ENCODE measurements at regions not wholly inside any gene's neighbourhood (a gene's known extent, or its start where the extent isn't known, plus 50 kb on each side); places are given as distances from the start of the nearest gene placed in this dataset.

- Histone ChIP-seq H3K27me3 (ENCODE audit: control insufficient read depth in 2 of 2, insufficient read depth in 2 of 2, low read length in 2 of 2) (no peaks in the 10 kb centered on the region), H3K4me1 (replicated peaks in 1 of 2; ENCODE audit: control insufficient read depth in 2 of 2, insufficient read depth in 2 of 2, low read length in 2 of 2) (no peaks in the 10 kb centered on the region), H3K9me3 (replicated peaks; ENCODE audit: control insufficient read depth, insufficient read depth, low read depth, low read length) (no peaks in the 10 kb centered on the region), H3K79me2 (ENCODE audit: control insufficient read depth, insufficient read depth, low read length) (no peaks in the 10 kb centered on the region), H3K4me2 (ENCODE audit: insufficient read depth, low read length) (no peak overlapping the region), H4K20me1 (replicated peaks; ENCODE audit: control insufficient read depth, insufficient read depth, low read length) (no peaks in the 10 kb centered on the region), H3K9ac (ENCODE audit: insufficient read depth in 1 of 2, low read depth in 2 of 2, low read length in 2 of 2) (no peak overlapping the region), H3K27ac (ENCODE audit: extremely low read depth, low read depth, low read length) (no peak overlapping the region), H3K4me3 (no peak overlapping the region), H3K36me3 (ENCODE audit: control insufficient read depth, insufficient read depth, low read length) (no peaks in the 10 kb centered on the region), H2AFZ (ENCODE audit: low read depth, low read length) (no peak overlapping the region), H3K9me1 (ENCODE audit: control insufficient read depth, insufficient read depth, low read length) (no peaks in the 10 kb centered on the region)
- ATAC-seq = no peak
- 69% methylated on average over 2 of the region's 2 CpGs for WGBS (ENCODE audit: insufficient coverage, low coverage, missing lambda C conversion rate)
- POLR2A ChIA-PET = interaction anchor here (1.2 kb wide), 1 partner anchor 10 kb away, joined by 4 read pairs; no protein-coding TSS in a partner anchor
- in situ Hi-C loops (cut with MboI) (no loop called here), intact Hi-C loops (cut with micrococcal nuclease) (no loop called here)
- no TSS peak for BruUV-seq (replicated peaks)
- CTCF ChIA-PET (ENCODE audit: low intra/inter-chr PET ratio) = no interaction called here
- no peak for DNase-seq (ENCODE audit: extremely low read depth in 1 of 4, low spot score in 3 of 4)
- FAIRE-seq = no peak
- TF ChIP-seq ZNF316 (IDR thresholded peaks at IDR 0.05) (peak; percentile 72), MAFF (IDR thresholded peaks at IDR 0.05; ENCODE audit: low read length) (peak; percentile 44), CCNT2 (IDR thresholded peaks at IDR 0.05; ENCODE audit: borderline replicate concordance, extremely low read depth, insufficient read length, low read depth, low read length) (no peak), MAFG (tag; conservative IDR thresholded peaks at IDR 0.05) (peak; percentile 31; the same call in 1 of the 2 replicates), ETV6 (IDR thresholded peaks at IDR 0.05; ENCODE audit: borderline replicate concordance in 1 of 2, low read depth in 2 of 2, low read length in 1 of 2) (no peak), ETV6 (CRISPR knock-in tag; IDR thresholded peaks at IDR 0.05; ENCODE audit: borderline replicate concordance) (no peak), MAFK (IDR thresholded peaks at IDR 0.05; ENCODE audit: low read length) (0 out of 2 replicates have a peak, but pooled peaks have one; percentile 7), C11orf30 (IDR thresholded peaks at IDR 0.05; ENCODE audit: low read depth) (peak; percentile 42; the same call in 1 of the 2 replicates)
These were observed 313.9 kb downstream of the ZEB2 start for GRCh38 chr2:144206019-144206418.
